Panc1 (cell line): ENCODE measurements at regions not wholly inside any gene's neighbourhood (a gene's known extent, or its start where the extent isn't known, plus 50 kb on each side); places are given as distances from the start of the nearest gene placed in this dataset.

Experiments
- ATAC-seq: fragments of 200-7000 bp; cut with Tn5 transposase; 2 replicates; pipeline ENCODE4 v1.9.1; 2020; ENCODE audit warnings: mild to moderate bottlenecking, moderate library complexity
- BruUV-seq: library from RNA; stranded (reverse); fragments of 400-500 nt; replicated peaks from 2 replicates; lab custom pipeline; 2021; lab: Mats Ljungman, UMichigan
- CTCF ChIA-PET: fragments of 300-600 bp; sonication (Branson Sonifier 250); formaldehyde crosslinking; loops from one replicate; lab custom pipeline; 2022; ENCODE audit warnings: antibody characterized with exemption; lab: Charles Lee
- POLR2A ChIA-PET: fragments of 300-600 bp; sonication (Branson Sonifier 250); formaldehyde crosslinking; loops from one replicate; lab custom pipeline; 2022; ENCODE audit warnings: antibody characterized with exemption; lab: Charles Lee
- DNase-seq: peaks from one replicate; pipeline ENCODE4 v3.0.0-alpha.2; 2010; ENCODE audit warnings: low read depth, low spot score
- H3K27ac ChIP-seq: 2 replicates; pipeline ENCODE4 v1.5.1; 2011; ENCODE audit warnings: mild to moderate bottlenecking, low read length, inconsistent platforms
- H3K27me3 ChIP-seq: fragments of 200-500 bp; sonication (Bioruptor generic); 2 replicates; pipeline ENCODE4 v1.6.0; 2014; ENCODE audit warnings: low read length, inconsistent platforms; ENCODE audit not compliant: control insufficient read depth, insufficient read depth
- H3K36me3 ChIP-seq: fragments of 200-500 bp; sonication (Bioruptor generic); 2 replicates; pipeline ENCODE4 v1.5.1; 2014; ENCODE audit warnings: inconsistent platforms, mild to moderate bottlenecking, low read length, moderate library complexity; ENCODE audit not compliant: control insufficient read depth, insufficient read depth
- H3K4me1 ChIP-seq: 2 replicates; pipeline ENCODE4 v1.5.1; 2011; ENCODE audit warnings: inconsistent platforms, mild to moderate bottlenecking, low read length, moderate library complexity; ENCODE audit not compliant: control insufficient read depth, insufficient read depth
- H3K4me3 ChIP-seq, 2 experiments: 2 replicates each; pipeline ENCODE4 v1.5.1; 2011 to 2012; ENCODE audit warnings: low read depth in 2 of 2, low read length in 2 of 2, mild to moderate bottlenecking in 2 of 2, inconsistent platforms in 1 of 2, moderate library complexity in 1 of 2
- H3K9me3 ChIP-seq: fragments of 200-500 bp; sonication (Bioruptor generic); 2 replicates; pipeline ENCODE4 v1.5.1; 2014; ENCODE audit warnings: low read depth, mild to moderate bottlenecking, inconsistent platforms, low read length, moderate library complexity; ENCODE audit not compliant: control insufficient read depth, insufficient read depth
- CTCF ChIP-seq: fragments of 450-650 bp; IDR thresholded peaks from 2 replicates; pipeline ENCODE4 v1.5.1; 2017; ENCODE audit warnings: mild to moderate bottlenecking
- POLR2AphosphoS5 ChIP-seq: IDR thresholded peaks from 2 replicates; pipeline ENCODE4 v1.6.1; 2012; ENCODE audit warnings: mild to moderate bottlenecking, low read depth, low read length, moderate library complexity
- REST ChIP-seq, 2 experiments: IDR thresholded peaks; 2 replicates each; pipeline ENCODE4 v1.6.1; 2011 to 2012; ENCODE audit warnings: low read depth in 2 of 2, control low read depth in 1 of 2, low read length in 1 of 2, mild to moderate bottlenecking in 1 of 2, moderate library complexity in 1 of 2; ENCODE audit not compliant: insufficient read depth in 1 of 2
- SIN3A ChIP-seq: IDR thresholded peaks from 2 replicates; pipeline ENCODE4 v1.6.1; 2012; ENCODE audit warnings: low read depth, mild to moderate bottlenecking, low read length, moderate library complexity, borderline replicate concordance; ENCODE audit not compliant: insufficient read depth
- TCF7L2 ChIP-seq: IDR thresholded peaks from 2 replicates; pipeline ENCODE4 v1.6.1; 2011; ENCODE audit warnings: mild to moderate bottlenecking, low read depth, low read length, inconsistent platforms
- in situ Hi-C: cut with HindIII; loops from 2 replicates; pipeline ENCODE4 v1.10.0; 2016; ENCODE audit warnings: low sequenced_read_pairs, low pct_unique_long_range_greater_than_20kb
- intact Hi-C: fragments of 100-400 bp; cut with micrococcal nuclease; formaldehyde crosslinking; loops from one replicate; pipeline ENCODE4 v1.10.0; 2022; ENCODE audit not compliant: unreplicated experiment

- in situ Hi-C loops (no loop called here), intact Hi-C loops (no loop called here)
- H3K27ac ChIP-seq, result no peak overlapping the region
- no peak overlapping the region for H3K4me3 ChIP-seq
- no peaks in the 10 kb centered on the region; the same call in 1 of the 2 replicates for H3K36me3 ChIP-seq
- POLR2A ChIA-PET, result no interaction called here
- CTCF ChIA-PET, result no interaction called here
- H3K27me3 ChIP-seq, result no peaks in the 10 kb centered on the region; the same call in 1 of the 2 replicates
- H3K4me1 ChIP-seq, result no peaks in the 10 kb centered on the region
- ATAC-seq (no peak), DNase-seq (no peak)
- TF ChIP-seq REST (IDR thresholded peaks at IDR 0.05; ENCODE audit: insufficient read depth in 1 of 2, low read depth in 2 of 2, low read length in 1 of 2) (no peak), CTCF (no peak), SIN3A (no peak), POLR2AphosphoS5 (no peak), TCF7L2 (no peak)
- no TSS peak for BruUV-seq
- H3K9me3 ChIP-seq, result no peaks in the 10 kb centered on the region
Observed at GRCh38 chr2:236653863-236654262, 84.2 kb downstream of the ACKR3 start.

- Histone ChIP-seq H3K4me1 (no peaks in the 10 kb centered on the region), H3K27ac (no peak overlapping the region), H3K9me3 (no peaks in the 10 kb centered on the region), H3K36me3 (no peaks in the 10 kb centered on the region; the same call in 1 of the 2 replicates), H3K4me3 (no peak overlapping the region), H3K27me3 (no peaks in the 10 kb centered on the region; the same call in 1 of the 2 replicates)
- CTCF ChIA-PET, result no interaction called here
- no peak for ATAC-seq
- POLR2A ChIA-PET, result no interaction called here
- BruUV-seq, result no TSS peak
- TF ChIP-seq SIN3A, result no peak
- no peak for TF ChIP-seq TCF7L2
- TF ChIP-seq REST (IDR thresholded peaks at IDR 0.05; ENCODE audit: insufficient read depth in 1 of 2, low read depth in 2 of 2, low read length in 1 of 2), result no peak
- no peak for TF ChIP-seq CTCF
- no peak for TF ChIP-seq POLR2AphosphoS5
- intact Hi-C loops (no loop called here), in situ Hi-C loops (no loop called here)
- no peak for DNase-seq
Observed at GRCh38 chr2:236654496-236654895, 84.9 kb downstream of the ACKR3 start.
